ENCODE measurements at regions not wholly inside any gene's neighbourhood (a gene's known extent, or its start where the extent isn't known, plus 50 kb on each side); places are given as distances from the start of the nearest gene placed in this dataset.

DNA sequence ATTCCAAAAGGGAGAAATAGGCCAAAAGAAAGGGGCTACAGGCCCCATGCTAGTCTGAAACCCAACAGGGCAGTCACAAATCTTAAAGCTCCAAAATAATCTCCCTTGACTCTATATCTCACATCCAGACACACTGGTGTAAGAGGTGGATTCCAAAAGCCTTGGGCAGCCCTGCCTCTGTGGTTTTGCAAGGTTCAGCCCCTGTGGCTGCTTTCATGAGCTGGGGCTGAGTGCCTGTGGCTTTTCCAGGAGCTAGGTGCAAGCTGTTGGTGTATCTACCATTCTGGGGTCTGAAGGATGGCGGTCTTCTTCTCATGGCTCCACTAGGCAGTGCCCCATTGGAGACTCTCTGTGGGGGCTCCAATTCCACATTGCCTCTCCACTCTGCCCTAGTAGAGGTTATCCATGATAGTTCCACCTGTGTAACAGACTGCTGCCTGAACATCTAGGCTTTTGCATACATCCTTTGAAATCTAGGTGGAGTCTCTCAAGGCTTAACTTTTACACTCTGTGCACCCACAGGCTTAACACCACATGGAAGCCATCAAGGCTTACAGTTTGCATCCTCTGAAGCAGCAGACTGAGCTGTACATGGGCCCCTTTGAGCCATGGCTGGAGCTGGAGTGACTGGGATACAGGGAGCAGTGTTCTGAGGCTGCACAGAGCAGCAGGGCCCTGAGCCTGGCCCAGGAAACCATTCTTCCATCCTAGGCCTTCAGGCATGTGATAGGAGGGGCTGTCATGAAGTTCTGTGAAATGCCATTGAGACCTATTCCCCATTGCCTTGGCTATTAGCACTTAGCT is 66.5 kb upstream of the ABCD2 start:
- Mint-ChIP-seq H3K4me3 (no peak overlapping the region), H3K36me3 (ENCODE audit: low read depth) (peaks cover 16% of the 10 kb centered on the region), H3K4me1 (ENCODE audit: low read depth) (peaks cover 34% of the 10 kb centered on the region), H3K27ac (no peak overlapping the region), H3K9me3 (peaks cover 2% of the 10 kb centered on the region), H3K27me3 (no peaks in the 10 kb centered on the region)
- H3K27ac ChIP-seq (ENCODE audit: low read depth in 1 of 2, low read length in 2 of 2) = peak overlapping the region in 1 of 2 donors; percentile 16
- H3K27me3 ChIP-seq (ENCODE audit: control insufficient read depth in 1 of 2, insufficient read depth in 2 of 2, low read length in 2 of 2) = no peaks in the 10 kb centered on the region
- no peak overlapping the region for H3K4me3 ChIP-seq (ENCODE audit: low read length)
- TF ChIP-seq, protein P1, sequence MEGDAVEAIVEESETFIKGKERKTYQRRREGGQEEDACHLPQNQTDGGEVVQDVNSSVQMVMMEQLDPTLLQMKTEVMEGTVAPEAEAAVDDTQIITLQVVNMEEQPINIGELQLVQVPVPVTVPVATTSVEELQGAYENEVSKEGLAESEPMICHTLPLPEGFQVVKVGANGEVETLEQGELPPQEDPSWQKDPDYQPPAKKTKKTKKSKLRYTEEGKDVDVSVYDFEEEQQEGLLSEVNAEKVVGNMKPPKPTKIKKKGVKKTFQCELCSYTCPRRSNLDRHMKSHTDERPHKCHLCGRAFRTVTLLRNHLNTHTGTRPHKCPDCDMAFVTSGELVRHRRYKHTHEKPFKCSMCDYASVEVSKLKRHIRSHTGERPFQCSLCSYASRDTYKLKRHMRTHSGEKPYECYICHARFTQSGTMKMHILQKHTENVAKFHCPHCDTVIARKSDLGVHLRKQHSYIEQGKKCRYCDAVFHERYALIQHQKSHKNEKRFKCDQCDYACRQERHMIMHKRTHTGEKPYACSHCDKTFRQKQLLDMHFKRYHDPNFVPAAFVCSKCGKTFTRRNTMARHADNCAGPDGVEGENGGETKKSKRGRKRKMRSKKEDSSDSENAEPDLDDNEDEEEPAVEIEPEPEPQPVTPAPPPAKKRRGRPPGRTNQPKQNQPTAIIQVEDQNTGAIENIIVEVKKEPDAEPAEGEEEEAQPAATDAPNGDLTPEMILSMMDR (IDR thresholded peaks at IDR 0.05) = no peak
- peaks cover 0 to 7% of the 10 kb centered on the region in 2 experiments for H3K9me3 ChIP-seq (ENCODE audit: control insufficient read depth in 1 of 2, insufficient read depth in 1 of 2, low read length in 2 of 2)
- ATAC-seq (ENCODE audit: poor library complexity) (no peak), DNase-seq (peak in 3 of 14 experiments; percentile 15 to 42 (median 36))
- intact Hi-C loops (cut with DNase I, micrococcal nuclease) = loop anchor here (10.0 kb wide), 2 partner anchors 61 to 241 kb away; partner anchors contain the start of gene KIF21A (in 1 of the 2)
- ChIA-PET POLR2A (interaction anchor here (2.1 kb wide), 1 partner anchor 66 kb away, joined by 7 read pairs; the partner anchor contains the start of gene ABCD2), CTCF (no interaction called here)
- no peaks in the 10 kb centered on the region for H3K36me3 ChIP-seq (ENCODE audit: insufficient read depth, low read length)
- H3K4me1 ChIP-seq (ENCODE audit: insufficient read depth, low read length) = peaks cover 18% of the 10 kb centered on the region

DNA sequence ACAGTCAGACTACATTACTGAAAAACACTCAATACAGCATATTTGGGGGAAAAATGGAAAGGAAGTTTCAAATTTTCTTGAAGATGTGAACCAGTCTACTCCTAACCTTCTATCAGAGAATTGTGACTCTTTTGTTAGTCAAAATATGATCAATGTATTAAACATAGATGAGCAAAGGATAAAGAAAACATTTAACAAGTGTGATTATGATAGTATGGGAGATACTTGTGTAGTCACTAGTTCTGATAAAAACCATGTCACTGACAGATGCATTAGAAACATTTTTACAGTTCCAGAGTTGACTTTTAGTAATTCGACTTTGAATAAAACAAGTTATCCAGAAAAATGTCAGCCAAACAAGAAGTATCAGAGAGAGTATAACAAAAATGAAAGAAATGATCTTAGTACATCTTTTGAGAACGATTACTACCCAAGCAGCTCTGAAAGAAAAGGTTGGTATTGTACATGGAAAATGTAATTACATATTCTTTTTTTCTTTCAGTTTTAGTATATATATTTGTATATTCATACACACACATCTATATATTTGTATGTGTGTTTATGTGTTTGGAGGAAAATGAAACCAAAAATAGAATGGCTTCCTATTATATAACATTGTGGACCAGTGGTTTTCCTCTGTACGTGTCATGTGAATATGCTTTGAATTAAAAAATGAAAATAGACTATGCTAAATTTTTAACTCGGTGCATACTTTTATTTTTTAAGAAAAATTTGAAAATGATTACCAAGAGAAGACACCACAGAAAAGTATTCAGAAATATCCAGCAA is 63.3 kb upstream of the ABCD2 start:
- Histone ChIP-seq H3K4me3 (ENCODE audit: low read length) (peak overlapping the region; percentile 32), H3K27ac (ENCODE audit: low read depth in 1 of 2, low read length in 2 of 2) (peak overlapping the region; percentile 46 to 85), H3K4me1 (ENCODE audit: insufficient read depth, low read length) (peaks cover 18% of the 10 kb centered on the region), H3K27me3 (ENCODE audit: control insufficient read depth in 1 of 2, insufficient read depth in 2 of 2, low read length in 2 of 2) (no peaks in the 10 kb centered on the region), H3K36me3 (ENCODE audit: insufficient read depth, low read length) (no peaks in the 10 kb centered on the region), H3K9me3 (ENCODE audit: control insufficient read depth in 1 of 2, insufficient read depth in 1 of 2, low read length in 2 of 2) (peaks cover 0 to 7% of the 10 kb centered on the region in 2 experiments)
- intact Hi-C loops (cut with DNase I, micrococcal nuclease) = loop anchor here (5.0 to 10.0 kb wide), 3 partner anchors 58 to 238 kb away; partner anchors contain the start of gene KIF21A (in 1 of the 2)
- peak in 3 of 14 experiments; percentile 59 to 84 (median 65) for DNase-seq
- H3K4me3 Mint-ChIP-seq = peak overlapping the region; percentile 88
- no peaks in the 10 kb centered on the region for H3K27me3 Mint-ChIP-seq
- H3K4me1 Mint-ChIP-seq (ENCODE audit: low read depth) = peaks cover 34% of the 10 kb centered on the region
- peak overlapping the region; percentile 97 for H3K27ac Mint-ChIP-seq
- TF ChIP-seq, protein P1 (IDR thresholded peaks at IDR 0.05) = no peak
- peaks cover 25% of the 10 kb centered on the region for H3K36me3 Mint-ChIP-seq (ENCODE audit: low read depth)
- peaks cover 14% of the 10 kb centered on the region for H3K9me3 Mint-ChIP-seq
- POLR2A ChIA-PET = interaction anchor here (1.4 to 2.3 kb wide), 2 partner anchors 55 to 63 kb away, joined by 4 to 20 read pairs; partner anchors contain the start of gene ABCD2
- ATAC-seq (ENCODE audit: poor library complexity) = peak; percentile 71
- CTCF ChIA-PET = no interaction called here

DNA sequence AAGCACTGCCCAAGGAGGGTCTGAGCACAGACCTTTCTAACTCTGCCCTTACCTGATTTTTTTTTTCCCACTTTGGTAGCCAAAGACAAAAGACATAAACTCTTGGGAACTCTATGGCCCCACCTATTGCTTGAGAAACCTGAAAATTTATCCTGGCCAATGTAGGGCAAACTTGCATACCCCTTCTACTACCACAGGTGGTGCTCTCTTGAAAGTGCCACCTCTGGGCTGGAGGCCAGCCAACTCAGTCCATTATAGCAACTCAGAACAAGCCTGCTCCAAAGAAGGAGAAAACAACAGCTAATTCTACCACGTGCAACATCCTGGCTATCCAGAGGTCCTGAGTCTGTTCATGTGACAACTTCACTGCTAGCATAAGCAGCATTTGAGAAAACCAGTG is 55.7 kb upstream of the ABCD2 start:
- DNase-seq (peak in 1 of 14 experiments; percentile 17), ATAC-seq (ENCODE audit: poor library complexity) (no peak)
- intact Hi-C loops (cut with DNase I, micrococcal nuclease) = no loop called here
- H3K27ac ChIP-seq (ENCODE audit: low read depth in 1 of 2, low read length in 2 of 2) = no peak overlapping the region
- peaks cover 3% of the 10 kb centered on the region for H3K36me3 ChIP-seq (ENCODE audit: insufficient read depth, low read length)
- H3K9me3 ChIP-seq (ENCODE audit: control insufficient read depth in 1 of 2, insufficient read depth in 1 of 2, low read length in 2 of 2) = peaks cover 20 to 23% of the 10 kb centered on the region in 2 experiments
- TF ChIP-seq, protein P1 (IDR thresholded peaks at IDR 0.05) = no peak
- Mint-ChIP-seq H3K4me1 (ENCODE audit: low read depth) (peaks cover 24% of the 10 kb centered on the region), H3K27me3 (no peaks in the 10 kb centered on the region), H3K4me3 (no peak overlapping the region), H3K9me3 (peaks cover 22% of the 10 kb centered on the region), H3K27ac (no peak overlapping the region), H3K36me3 (ENCODE audit: low read depth) (peaks cover 43% of the 10 kb centered on the region)
- ChIA-PET POLR2A (no interaction called here), CTCF (no interaction called here)
- peaks cover 26% of the 10 kb centered on the region for H3K4me1 ChIP-seq (ENCODE audit: insufficient read depth, low read length)
- H3K27me3 ChIP-seq (ENCODE audit: control insufficient read depth in 1 of 2, insufficient read depth in 2 of 2, low read length in 2 of 2) = no peaks in the 10 kb centered on the region
- no peak overlapping the region for H3K4me3 ChIP-seq (ENCODE audit: low read length)

Data from CD4-positive, alpha-beta T cell (primary cell).